Smooth muscle cell (in vitro differentiated cells): ENCODE measurements at regions not wholly inside any gene's neighbourhood (a gene's known extent, or its start where the extent isn't known, plus 50 kb on each side); places are given as distances from the start of the nearest gene placed in this dataset.

Source experiments
- DNase-seq: peaks from one replicate; lab custom pipeline; 2025; ENCODE audit not compliant: unreplicated experiment; lab: John Stamatoyannopoulos, UW
- H2AFZ ChIP-seq: fragments of 200-600 bp; sonication (generic); 2 replicates; pipeline ENCODE4 v1.6.0; 2016; ENCODE audit warnings: antibody characterized with exemption, low read depth, mild to moderate bottlenecking
- H3F3A ChIP-seq: fragments of 200-600 bp; sonication (generic); 2 replicates; pipeline ENCODE4 v1.6.0; 2017; ENCODE audit warnings: antibody characterized with exemption, low read depth
- H3K27ac ChIP-seq: fragments of 200-600 bp; sonication (generic); 2 replicates; pipeline ENCODE4 v1.5.1; 2016; ENCODE audit warnings: low read depth, mild to moderate bottlenecking
- H3K27me3 ChIP-seq: fragments of 200-600 bp; sonication (generic); 2 replicates; pipeline ENCODE4 v1.6.1; 2016; ENCODE audit warnings: low read depth, mild to moderate bottlenecking
- H3K36me3 ChIP-seq: fragments of 200-600 bp; sonication (generic); 2 replicates; pipeline ENCODE4 v1.5.1; 2016; ENCODE audit warnings: low read depth
- H3K4me1 ChIP-seq: fragments of 200-600 bp; sonication (generic); 2 replicates; pipeline ENCODE4 v1.5.1; 2016; ENCODE audit warnings: low read depth
- H3K4me2 ChIP-seq: fragments of 200-600 bp; sonication (generic); 2 replicates; pipeline ENCODE4 v1.6.0; 2016; ENCODE audit warnings: mild to moderate bottlenecking
- H3K4me3 ChIP-seq: fragments of 200-600 bp; sonication (generic); 2 replicates; pipeline ENCODE4 v1.5.1; 2016; ENCODE audit warnings: mild to moderate bottlenecking
- H3K79me2 ChIP-seq: fragments of 200-600 bp; sonication (generic); 2 replicates; pipeline ENCODE4 v1.6.0; 2016; ENCODE audit warnings: low read depth, mild to moderate bottlenecking
- H3K9ac ChIP-seq: fragments of 200-600 bp; sonication (generic); 2 replicates; pipeline ENCODE4 v1.6.0; 2016; ENCODE audit warnings: low read depth
- H3K9me3 ChIP-seq: fragments of 200-600 bp; sonication (generic); replicated peaks from 2 replicates; pipeline ENCODE4 v1.5.1; 2016; ENCODE audit warnings: low read depth
- H4K20me1 ChIP-seq: fragments of 200-600 bp; sonication (generic); 2 replicates; pipeline ENCODE4 v1.6.0; 2016; ENCODE audit warnings: low read depth
- WGBS: methylation state at CpG from one replicate; pipeline ENCODE4 v1.1.7; 2016; ENCODE audit warnings: low lambda C conversion rate; 5-methylcytosine and 5-hydroxymethylcytosine counted together
- TF ChIP-seq, protein P1 (sequence below): fragments of 200-600 bp; sonication (generic); IDR thresholded peaks from 2 replicates; pipeline ENCODE4 v1.5.1; 2017; ENCODE audit warnings: borderline replicate concordance, mild to moderate bottlenecking, antibody characterized with exemption; ENCODE audit not compliant: insufficient read depth, poor library complexity, severe bottlenecking

DNA sequence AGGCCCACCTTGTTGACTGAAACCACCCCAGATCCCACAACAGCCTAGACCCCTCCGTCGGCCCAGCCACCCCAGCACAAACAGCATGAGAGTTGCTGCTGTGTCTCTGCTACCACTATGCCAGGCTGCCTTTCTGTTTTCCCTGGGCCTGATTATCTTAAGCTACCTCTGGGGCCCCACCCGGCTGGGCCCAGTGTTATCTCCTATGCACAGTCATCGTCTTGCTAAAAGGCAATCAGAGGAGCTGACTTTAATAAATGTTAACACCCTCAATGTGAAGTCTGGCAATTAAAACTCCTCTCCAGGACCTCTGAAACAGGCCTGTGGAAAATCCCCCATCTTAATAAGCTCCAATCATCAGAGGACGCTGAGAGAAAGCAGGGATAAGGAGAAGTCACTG lies 144.9 kb downstream of the FAM114A2 start:
- WGBS = 38% methylated on average over 5 of the region's 5 CpGs

DNA sequence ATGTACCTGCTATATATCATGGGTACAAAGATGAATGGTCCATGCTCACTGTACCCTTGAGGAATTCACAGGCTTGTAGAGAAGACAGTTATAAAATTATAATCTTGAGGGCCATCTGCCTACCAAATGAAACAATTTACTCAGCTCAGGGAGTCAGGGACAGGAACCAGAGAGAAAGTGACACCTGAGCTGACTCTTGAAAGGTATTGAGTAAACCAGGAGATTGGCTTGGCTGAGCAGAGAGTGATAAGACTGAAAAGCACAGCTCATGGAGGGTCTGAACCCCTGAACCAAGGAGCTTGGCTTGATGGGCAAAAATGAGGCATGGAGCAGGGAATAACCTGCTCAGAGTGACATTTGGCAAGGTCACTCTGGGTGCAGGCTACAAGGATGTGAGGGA lies 147.3 kb downstream of the FAM114A2 start:
- Histone ChIP-seq H3K4me1 (peaks cover 11% of the 10 kb centered on the region), H3K4me2 (no peak overlapping the region), H3K79me2 (no peaks in the 10 kb centered on the region), H3K27me3 (no peaks in the 10 kb centered on the region), H2AFZ (no peak overlapping the region), H3K27ac (no peak overlapping the region), H4K20me1 (no peaks in the 10 kb centered on the region), H3K9me3 (no peaks in the 10 kb centered on the region), H3K36me3 (no peaks in the 10 kb centered on the region), H3K4me3 (no peak overlapping the region), H3K9ac (no peak overlapping the region), H3F3A (no peaks in the 10 kb centered on the region)
- TF ChIP-seq, protein P1, sequence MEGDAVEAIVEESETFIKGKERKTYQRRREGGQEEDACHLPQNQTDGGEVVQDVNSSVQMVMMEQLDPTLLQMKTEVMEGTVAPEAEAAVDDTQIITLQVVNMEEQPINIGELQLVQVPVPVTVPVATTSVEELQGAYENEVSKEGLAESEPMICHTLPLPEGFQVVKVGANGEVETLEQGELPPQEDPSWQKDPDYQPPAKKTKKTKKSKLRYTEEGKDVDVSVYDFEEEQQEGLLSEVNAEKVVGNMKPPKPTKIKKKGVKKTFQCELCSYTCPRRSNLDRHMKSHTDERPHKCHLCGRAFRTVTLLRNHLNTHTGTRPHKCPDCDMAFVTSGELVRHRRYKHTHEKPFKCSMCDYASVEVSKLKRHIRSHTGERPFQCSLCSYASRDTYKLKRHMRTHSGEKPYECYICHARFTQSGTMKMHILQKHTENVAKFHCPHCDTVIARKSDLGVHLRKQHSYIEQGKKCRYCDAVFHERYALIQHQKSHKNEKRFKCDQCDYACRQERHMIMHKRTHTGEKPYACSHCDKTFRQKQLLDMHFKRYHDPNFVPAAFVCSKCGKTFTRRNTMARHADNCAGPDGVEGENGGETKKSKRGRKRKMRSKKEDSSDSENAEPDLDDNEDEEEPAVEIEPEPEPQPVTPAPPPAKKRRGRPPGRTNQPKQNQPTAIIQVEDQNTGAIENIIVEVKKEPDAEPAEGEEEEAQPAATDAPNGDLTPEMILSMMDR = no peak
- DNase-seq = no peak

More for the DNA sequence above, 144.9 kb downstream of the FAM114A2 start:
- Histone ChIP-seq H3K4me2 (no peak overlapping the region), H3K36me3 (no peaks in the 10 kb centered on the region), H3K9ac (no peak overlapping the region), H2AFZ (peak overlapping the region; percentile 66), H3F3A (no peaks in the 10 kb centered on the region), H3K9me3 (no peaks in the 10 kb centered on the region), H3K4me1 (peaks cover 6% of the 10 kb centered on the region), H3K4me3 (no peak overlapping the region), H3K27me3 (no peaks in the 10 kb centered on the region), H3K27ac (no peak overlapping the region), H4K20me1 (no peaks in the 10 kb centered on the region), H3K79me2 (no peaks in the 10 kb centered on the region)
- DNase-seq = no peak
- TF ChIP-seq, protein P1 = no peak

DNA sequence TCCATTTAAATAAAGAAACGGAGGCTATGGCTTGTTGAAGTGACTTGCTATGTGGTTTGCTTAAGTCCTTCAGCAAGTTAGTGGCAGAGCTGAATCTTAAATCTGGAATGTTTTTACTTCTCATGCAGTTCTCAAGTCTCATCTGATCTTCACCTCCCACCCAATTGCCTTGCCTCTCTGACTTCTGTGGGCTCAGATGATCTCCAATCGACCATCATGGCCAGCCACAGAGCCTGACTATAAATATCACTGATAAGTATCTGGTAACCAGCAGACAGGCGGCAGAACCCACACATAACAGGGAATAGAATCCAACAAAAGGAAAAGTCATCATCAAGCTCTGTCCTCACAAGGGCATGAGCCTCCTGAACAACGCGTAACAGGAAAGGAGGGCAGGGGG lies 149.9 kb downstream of the FAM114A2 start:
- Histone ChIP-seq H3K27ac (no peak overlapping the region), H4K20me1 (no peaks in the 10 kb centered on the region), H2AFZ (no peak overlapping the region), H3K9ac (no peak overlapping the region), H3K79me2 (no peaks in the 10 kb centered on the region), H3K4me3 (no peak overlapping the region), H3K27me3 (no peaks in the 10 kb centered on the region), H3K4me2 (no peak overlapping the region), H3K9me3 (no peaks in the 10 kb centered on the region), H3F3A (peaks cover 6% of the 10 kb centered on the region), H3K4me1 (peaks cover 30% of the 10 kb centered on the region), H3K36me3 (no peaks in the 10 kb centered on the region)
- TF ChIP-seq, protein P1 = no peak
- 68% methylated on average over 5 of the region's 5 CpGs for WGBS
- DNase-seq = no peak

DNA sequence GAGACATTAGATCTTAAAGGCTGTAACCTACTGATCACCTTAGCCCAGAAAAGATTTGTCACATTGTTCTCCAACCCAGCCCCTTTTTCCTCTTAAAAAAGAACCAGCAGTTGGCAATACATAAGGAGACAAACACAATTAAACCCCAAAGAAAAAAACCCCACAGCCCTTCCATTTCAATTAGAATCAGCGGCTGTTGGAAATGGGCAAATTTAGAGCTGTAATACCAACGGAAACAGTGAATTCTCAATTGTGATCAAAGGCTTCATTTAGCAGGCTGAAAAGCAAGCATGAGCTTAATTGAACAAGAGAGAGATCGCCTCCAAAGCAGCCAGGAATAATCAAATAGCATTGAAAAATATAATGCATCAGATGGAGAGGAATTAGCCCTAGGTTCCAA lies 153.6 kb downstream of the FAM114A2 start:
- Histone ChIP-seq H4K20me1 (no peaks in the 10 kb centered on the region), H3K4me1 (peaks cover 29% of the 10 kb centered on the region), H3K9me3 (no peaks in the 10 kb centered on the region), H3K79me2 (no peaks in the 10 kb centered on the region), H3K36me3 (no peaks in the 10 kb centered on the region), H3F3A (peaks cover 6% of the 10 kb centered on the region), H3K4me3 (no peak overlapping the region), H3K4me2 (no peak overlapping the region), H2AFZ (no peak overlapping the region), H3K27me3 (no peaks in the 10 kb centered on the region), H3K27ac (no peak overlapping the region), H3K9ac (no peak overlapping the region)
- DNase-seq = no peak
- 93% methylated on average over 3 of the region's 3 CpGs for WGBS
- TF ChIP-seq, protein P1 = no peak
